Prostate gland (tissue), 2 donors: ENCODE measurements at regions not wholly inside any gene's neighbourhood (a gene's known extent, or its start where the extent isn't known, plus 50 kb on each side); places are given as distances from the start of the nearest gene placed in this dataset.

Experiments used
- POLR2A ChIP-seq: fragments of 450-650 bp; IDR thresholded peaks from one replicate; pipeline ENCODE4 v1.6.1; 2016; ENCODE audit warnings: antibody characterized with exemption, mild to moderate bottlenecking
- TF ChIP-seq, protein P1 (sequence below), 4 experiments: fragments of 200-600 bp in 2 of 4; fragments of 450-650 bp in 2 of 4; sonication (generic) in 2 of 4; IDR thresholded peaks; 1 replicate in 3 of 4; 2 replicates in 1 of 4; pipeline ENCODE4 v1.5.1; 2016 to 2019; ENCODE audit warnings: antibody characterized with exemption in 4 of 4, mild to moderate bottlenecking in 2 of 4, moderate library complexity in 2 of 4

DNA sequence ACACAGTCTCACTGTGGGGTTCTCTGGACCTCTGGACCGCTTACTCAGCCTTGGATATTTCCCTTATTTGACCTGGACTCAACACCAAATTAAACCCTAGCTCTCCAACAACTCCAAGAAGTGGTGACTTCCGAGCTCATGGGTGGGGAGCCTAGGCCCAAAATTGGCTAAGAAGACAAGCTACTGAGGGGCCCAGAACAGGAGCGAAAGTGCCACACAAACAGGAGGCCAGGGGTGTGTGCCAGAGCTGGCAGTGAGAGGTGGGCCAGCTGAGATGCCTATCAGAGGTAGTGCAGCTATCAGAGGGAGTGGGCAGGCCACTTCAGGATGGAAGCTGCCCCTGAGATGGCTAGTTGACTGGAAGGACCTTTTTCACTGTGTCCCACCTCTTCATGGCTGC, 151.1 kb upstream of the PRR20G start:
- no peak for TF ChIP-seq POLR2A
- TF ChIP-seq, protein P1, sequence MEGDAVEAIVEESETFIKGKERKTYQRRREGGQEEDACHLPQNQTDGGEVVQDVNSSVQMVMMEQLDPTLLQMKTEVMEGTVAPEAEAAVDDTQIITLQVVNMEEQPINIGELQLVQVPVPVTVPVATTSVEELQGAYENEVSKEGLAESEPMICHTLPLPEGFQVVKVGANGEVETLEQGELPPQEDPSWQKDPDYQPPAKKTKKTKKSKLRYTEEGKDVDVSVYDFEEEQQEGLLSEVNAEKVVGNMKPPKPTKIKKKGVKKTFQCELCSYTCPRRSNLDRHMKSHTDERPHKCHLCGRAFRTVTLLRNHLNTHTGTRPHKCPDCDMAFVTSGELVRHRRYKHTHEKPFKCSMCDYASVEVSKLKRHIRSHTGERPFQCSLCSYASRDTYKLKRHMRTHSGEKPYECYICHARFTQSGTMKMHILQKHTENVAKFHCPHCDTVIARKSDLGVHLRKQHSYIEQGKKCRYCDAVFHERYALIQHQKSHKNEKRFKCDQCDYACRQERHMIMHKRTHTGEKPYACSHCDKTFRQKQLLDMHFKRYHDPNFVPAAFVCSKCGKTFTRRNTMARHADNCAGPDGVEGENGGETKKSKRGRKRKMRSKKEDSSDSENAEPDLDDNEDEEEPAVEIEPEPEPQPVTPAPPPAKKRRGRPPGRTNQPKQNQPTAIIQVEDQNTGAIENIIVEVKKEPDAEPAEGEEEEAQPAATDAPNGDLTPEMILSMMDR (IDR thresholded peaks at IDR 0.05) = no peak
